Mucosa of descending colon (tissue), 3 donors: ENCODE measurements at regions not wholly inside any gene's neighbourhood (a gene's known extent, or its start where the extent isn't known, plus 50 kb on each side); places are given as distances from the start of the nearest gene placed in this dataset.

Experiments used
- ATAC-seq: fragments of 200-7000 bp; cut with Tn5 transposase; one replicate; pipeline ENCODE4 v1.9.1; 2020; ENCODE audit warnings: mild to moderate bottlenecking, moderate library complexity
- DNase-seq, 3 donors: peaks; one replicate each; pipeline ENCODE4 v3.0.0-alpha.2; 2020
- H3K36me3 ChIP-seq: fragments of 200-600 bp; one replicate; pipeline ENCODE4 v1.8.0; 2021; ENCODE audit warnings: low read depth, mild to moderate bottlenecking
- H3K4me1 ChIP-seq: fragments of 200-600 bp; one replicate; pipeline ENCODE4 v1.8.0; 2021; ENCODE audit warnings: low read depth, mild to moderate bottlenecking
- H3K4me3 ChIP-seq: fragments of 200-600 bp; one replicate; pipeline ENCODE4 v1.8.0; 2021; ENCODE audit warnings: mild to moderate bottlenecking
- H3K9me3 ChIP-seq: fragments of 200-600 bp; one replicate; pipeline ENCODE4 v1.8.0; 2021; ENCODE audit warnings: mild to moderate bottlenecking
- intact Hi-C, 2 donors: fragments of 100-400 bp; cut with DNase I in 1 of 2; cut with micrococcal nuclease in 1 of 2; formaldehyde crosslinking; loops; one replicate each; pipeline versions ENCODE4 v1.11.0 to v1.11.1; 2022; cut with DNase I, micrococcal nuclease
- TF ChIP-seq, protein P1 (sequence below): fragments of 200-600 bp; IDR thresholded peaks from one replicate; pipeline ENCODE4 v1.8.0; 2022; ENCODE audit warnings: antibody characterized with exemption, mild to moderate bottlenecking
- donor health status: DM: no; HTN: no; CAD: no; lungs with moderate emphysema.
- donor health status: DM: no; HTN: no; CAD: no.
- donor health status: DM: no; HTN: yes; CAD: no.

GRCh38 chr2:82986899-82987298 lies 1472.2 kb downstream of the SUCLG1 start:
- TF ChIP-seq, protein P1, sequence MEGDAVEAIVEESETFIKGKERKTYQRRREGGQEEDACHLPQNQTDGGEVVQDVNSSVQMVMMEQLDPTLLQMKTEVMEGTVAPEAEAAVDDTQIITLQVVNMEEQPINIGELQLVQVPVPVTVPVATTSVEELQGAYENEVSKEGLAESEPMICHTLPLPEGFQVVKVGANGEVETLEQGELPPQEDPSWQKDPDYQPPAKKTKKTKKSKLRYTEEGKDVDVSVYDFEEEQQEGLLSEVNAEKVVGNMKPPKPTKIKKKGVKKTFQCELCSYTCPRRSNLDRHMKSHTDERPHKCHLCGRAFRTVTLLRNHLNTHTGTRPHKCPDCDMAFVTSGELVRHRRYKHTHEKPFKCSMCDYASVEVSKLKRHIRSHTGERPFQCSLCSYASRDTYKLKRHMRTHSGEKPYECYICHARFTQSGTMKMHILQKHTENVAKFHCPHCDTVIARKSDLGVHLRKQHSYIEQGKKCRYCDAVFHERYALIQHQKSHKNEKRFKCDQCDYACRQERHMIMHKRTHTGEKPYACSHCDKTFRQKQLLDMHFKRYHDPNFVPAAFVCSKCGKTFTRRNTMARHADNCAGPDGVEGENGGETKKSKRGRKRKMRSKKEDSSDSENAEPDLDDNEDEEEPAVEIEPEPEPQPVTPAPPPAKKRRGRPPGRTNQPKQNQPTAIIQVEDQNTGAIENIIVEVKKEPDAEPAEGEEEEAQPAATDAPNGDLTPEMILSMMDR = no peak
- ATAC-seq (no peak), DNase-seq (no peak)
- Histone ChIP-seq H3K36me3 (no peaks in the 10 kb centered on the region), H3K9me3 (peaks cover 2% of the 10 kb centered on the region), H3K4me3 (no peak overlapping the region), H3K4me1 (no peaks in the 10 kb centered on the region)
- intact Hi-C loops = no loop called here

DNA sequence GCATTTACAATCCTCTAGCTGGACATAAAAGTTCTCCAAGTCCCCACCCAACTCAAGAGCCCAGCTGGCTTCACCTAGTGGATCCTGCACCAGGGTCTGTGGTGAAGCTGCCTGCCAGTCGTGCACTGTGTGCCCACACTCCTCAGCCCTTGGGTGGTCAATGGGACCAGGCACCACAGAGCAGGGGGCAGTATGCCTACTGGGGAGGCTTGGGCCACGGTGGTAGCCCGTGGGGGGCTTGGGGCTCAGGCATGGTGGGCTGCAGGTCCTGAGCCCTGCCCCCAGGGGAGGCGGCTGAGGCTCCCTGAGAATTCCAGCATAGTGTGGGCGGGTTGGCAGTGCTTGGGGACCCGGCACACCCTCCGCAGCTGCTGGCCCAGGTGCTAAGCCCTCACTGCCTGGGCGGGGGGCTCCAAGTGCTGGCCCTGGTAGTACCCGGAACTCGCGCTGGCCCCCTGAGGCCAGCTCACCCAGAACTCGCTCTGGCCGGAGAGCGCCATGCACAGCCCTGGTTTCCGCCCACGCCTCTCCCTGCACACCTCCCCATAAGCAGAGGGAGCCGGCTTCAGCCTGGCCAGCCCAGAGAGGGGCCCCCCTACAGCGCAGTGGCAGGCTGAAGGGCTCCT lies 1473.4 kb downstream of the SUCLG1 start:
- intact Hi-C loops = no loop called here
- TF ChIP-seq, protein P1 = no peak
- ATAC-seq = no peak
- H3K9me3 ChIP-seq = peaks cover 7% of the 10 kb centered on the region
- H3K4me3 ChIP-seq = no peak overlapping the region
- no peak for DNase-seq
- no peaks in the 10 kb centered on the region for H3K36me3 ChIP-seq
- H3K4me1 ChIP-seq = no peaks in the 10 kb centered on the region

DNA sequence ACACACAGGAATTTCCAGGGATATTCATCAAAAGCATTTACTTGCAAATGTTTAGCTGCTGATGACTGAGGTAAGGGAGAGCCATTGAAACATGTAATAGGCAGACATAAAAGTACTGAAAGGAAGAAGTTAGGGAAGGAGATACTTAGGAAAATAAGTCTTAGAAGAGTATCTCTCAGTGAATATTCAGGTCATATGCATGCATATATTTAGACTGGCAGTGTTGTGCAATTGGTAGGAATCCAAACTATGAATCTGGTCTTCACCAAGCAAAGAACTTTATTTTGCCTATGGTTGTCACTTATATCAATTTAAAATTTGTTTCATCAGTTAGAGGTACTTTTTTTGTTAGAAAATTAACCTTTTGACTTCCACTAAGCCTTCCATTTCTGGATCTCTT lies 1490.7 kb downstream of the SUCLG1 start:
- Histone ChIP-seq H3K4me1 (no peaks in the 10 kb centered on the region), H3K4me3 (no peak overlapping the region), H3K9me3 (no peaks in the 10 kb centered on the region), H3K36me3 (no peaks in the 10 kb centered on the region)
- intact Hi-C loops = no loop called here
- ATAC-seq (no peak), DNase-seq (no peak)
- TF ChIP-seq, protein P1 = no peak

- no peaks in the 10 kb centered on the region for H3K4me1 ChIP-seq
- TF ChIP-seq, protein P1 = no peak
- no peaks in the 10 kb centered on the region for H3K9me3 ChIP-seq
- no peaks in the 10 kb centered on the region for H3K36me3 ChIP-seq
- no peak for ATAC-seq
- H3K4me3 ChIP-seq = no peak overlapping the region
- DNase-seq = no peak
- intact Hi-C loops = no loop called here
Observed at GRCh38 chr2:82964341-82964740, 1494.7 kb downstream of the SUCLG1 start.

- H3K36me3 ChIP-seq = no peaks in the 10 kb centered on the region
- ATAC-seq (no peak), DNase-seq (no peak)
- no peaks in the 10 kb centered on the region for H3K9me3 ChIP-seq
- no peak overlapping the region for H3K4me3 ChIP-seq
- TF ChIP-seq, protein P1 = no peak
- intact Hi-C loops = no loop called here
- no peaks in the 10 kb centered on the region for H3K4me1 ChIP-seq
Observed at GRCh38 chr2:82959727-82960126, 1499.4 kb downstream of the SUCLG1 start.

DNA sequence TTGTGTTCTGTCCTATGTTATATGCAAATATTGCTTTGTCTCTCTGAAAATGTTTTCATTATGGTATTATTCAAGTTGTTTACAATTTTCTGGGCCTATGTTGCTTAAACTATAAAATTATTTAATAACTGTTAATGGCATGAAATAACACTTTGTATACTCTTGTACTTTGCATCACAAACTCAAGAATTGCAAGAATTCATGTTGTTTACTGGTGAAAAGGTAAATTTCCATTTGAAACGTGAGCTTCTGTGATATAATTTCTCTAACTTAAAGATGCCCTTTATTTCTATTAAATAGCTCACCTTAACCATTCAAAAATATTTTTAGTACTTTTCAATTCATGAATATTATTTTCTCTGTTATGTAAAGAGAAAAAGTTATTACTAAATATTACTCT lies 1504.2 kb downstream of the SUCLG1 start:
- Histone ChIP-seq H3K4me3 (no peak overlapping the region), H3K36me3 (no peaks in the 10 kb centered on the region), H3K4me1 (no peaks in the 10 kb centered on the region), H3K9me3 (no peaks in the 10 kb centered on the region)
- intact Hi-C loops = no loop called here
- TF ChIP-seq, protein P1 = no peak
- DNase-seq (no peak), ATAC-seq (no peak)
